Upper lobe of right lung (tissue), 1 donor: ENCODE measurements at regions not wholly inside any gene's neighbourhood (a gene's known extent, or its start where the extent isn't known, plus 50 kb on each side); places are given as distances from the start of the nearest gene placed in this dataset.
"Not testable (repeated sequence)": the region's sequence is repeated elsewhere in the genome, so short reads cannot be mapped to it uniquely, and the experiment has no call there.

Experiments
- ATAC-seq: fragments of 200-7000 bp; cut with Tn5 transposase; one replicate; pipeline ENCODE4 v1.9.1; 2020; ENCODE audit warnings: mild to moderate bottlenecking, moderate library complexity
- DNase-seq: peaks from one replicate; pipeline ENCODE4 v3.0.0-alpha.2; 2020
- H3K27ac ChIP-seq: fragments of 200-600 bp; one replicate; pipeline ENCODE4 v1.8.0; 2022
- H3K27me3 ChIP-seq: fragments of 200-600 bp; one replicate; pipeline ENCODE4 v1.8.0; 2022; ENCODE audit warnings: mild to moderate bottlenecking
- H3K36me3 ChIP-seq: fragments of 200-600 bp; one replicate; pipeline ENCODE4 v1.8.0; 2022
- H3K4me1 ChIP-seq: fragments of 200-600 bp; one replicate; pipeline ENCODE4 v1.8.0; 2022
- H3K4me3 ChIP-seq: fragments of 200-600 bp; one replicate; pipeline ENCODE4 v1.8.0; 2022; ENCODE audit warnings: mild to moderate bottlenecking
- H3K9me3 ChIP-seq: fragments of 200-600 bp; one replicate; pipeline ENCODE4 v1.8.0; 2022
- CTCF ChIP-seq: fragments of 200-600 bp; IDR thresholded peaks from one replicate; pipeline ENCODE4 v1.8.0; 2022; ENCODE audit warnings: antibody characterized with exemption
- intact Hi-C: fragments of 100-400 bp; cut with DNase I; formaldehyde crosslinking; loops from one replicate; pipeline ENCODE4 v1.11.0; 2022
- donor health status: DM: no; HTN: yes; CAD: no; lungs with severe emphysema.

- no peak for TF ChIP-seq CTCF
- no peak for ATAC-seq
- Histone ChIP-seq H3K9me3 (no peaks in the 10 kb centered on the region), H3K36me3 (no peaks in the 10 kb centered on the region), H3K27me3 (no peaks in the 10 kb centered on the region), H3K4me1 (no peaks in the 10 kb centered on the region), H3K27ac (no peak overlapping the region), H3K4me3 (no peak overlapping the region)
- intact Hi-C loops = no loop called here
- no peak for DNase-seq
These were observed 752.9 kb downstream of the RAPGEF2 start for GRCh38 chr4:159855731-159856130.

GRCh38 chr4:159856451-159856850 is 753.6 kb downstream of the RAPGEF2 start:
- no peak overlapping the region for H3K4me3 ChIP-seq
- H3K27me3 ChIP-seq = no peaks in the 10 kb centered on the region
- H3K4me1 ChIP-seq = no peaks in the 10 kb centered on the region
- no peak overlapping the region for H3K27ac ChIP-seq
- intact Hi-C loops = no loop called here
- ATAC-seq (no peak), DNase-seq (no peak)
- TF ChIP-seq CTCF = no peak
- no peaks in the 10 kb centered on the region for H3K36me3 ChIP-seq
- no peaks in the 10 kb centered on the region for H3K9me3 ChIP-seq

- H3K4me3 ChIP-seq = no peak overlapping the region
- ATAC-seq = no peak
- intact Hi-C loops = no loop called here
- H3K36me3 ChIP-seq = no peaks in the 10 kb centered on the region
- H3K9me3 ChIP-seq = no peaks in the 10 kb centered on the region
- no peak for TF ChIP-seq CTCF
- H3K27ac ChIP-seq = no peak overlapping the region
- no peaks in the 10 kb centered on the region for H3K27me3 ChIP-seq
- DNase-seq = no peak
- H3K4me1 ChIP-seq = no peaks in the 10 kb centered on the region
These were observed 756.8 kb downstream of the RAPGEF2 start for GRCh38 chr4:159859656-159860148.

- Histone ChIP-seq H3K9me3 (no peaks in the 10 kb centered on the region), H3K4me3 (no peak overlapping the region), H3K27me3 (no peaks in the 10 kb centered on the region), H3K27ac (no peak overlapping the region), H3K4me1 (no peaks in the 10 kb centered on the region), H3K36me3 (no peaks in the 10 kb centered on the region)
- intact Hi-C loops = no loop called here
- no peak for ATAC-seq
- TF ChIP-seq CTCF = no peak
- DNase-seq = no peak
These were observed 758.1 kb downstream of the RAPGEF2 start for GRCh38 chr4:159860945-159861344.

GRCh38 chr4:159864337-159864736 is 761.5 kb downstream of the RAPGEF2 start:
- Histone ChIP-seq H3K27ac (no peak overlapping the region), H3K36me3 (no peaks in the 10 kb centered on the region), H3K27me3 (no peaks in the 10 kb centered on the region), H3K4me1 (no peaks in the 10 kb centered on the region), H3K4me3 (no peak overlapping the region), H3K9me3 (no peaks in the 10 kb centered on the region)
- no peak for ATAC-seq
- no peak for TF ChIP-seq CTCF
- intact Hi-C loops = no loop called here
- no peak for DNase-seq

GRCh38 chr4:159867673-159868072 is 764.8 kb downstream of the RAPGEF2 start:
- H3K27me3 ChIP-seq = no peaks in the 10 kb centered on the region
- H3K4me3 ChIP-seq = no peak overlapping the region
- intact Hi-C loops = no loop called here
- no peak for TF ChIP-seq CTCF
- ATAC-seq = no peak
- no peaks in the 10 kb centered on the region for H3K36me3 ChIP-seq
- H3K27ac ChIP-seq = no peak overlapping the region
- H3K4me1 ChIP-seq = no peaks in the 10 kb centered on the region
- no peaks in the 10 kb centered on the region for H3K9me3 ChIP-seq
- DNase-seq = no peak

- H3K4me1 ChIP-seq, ATAC-seq, DNase-seq, H3K27ac ChIP-seq, H3K4me3 ChIP-seq, H3K36me3 ChIP-seq, H3K9me3 ChIP-seq, intact Hi-C loops, H3K27me3 ChIP-seq: not testable (repeated sequence)
These were observed 766.1 kb downstream of the RAPGEF2 start for GRCh38 chr4:159868936-159869335.
